Peyer's patch (tissue), 4 donors: ENCODE measurements at regions not wholly inside any gene's neighbourhood (a gene's known extent, or its start where the extent isn't known, plus 50 kb on each side); places are given as distances from the start of the nearest gene placed in this dataset.

Source experiments
- CTCF ChIP-seq, 6 experiments: fragments of 450-650 bp in 4 of 6; fragments of 200-600 bp in 2 of 6; sonication (generic) in 1 of 6; IDR thresholded peaks; one replicate each; pipeline ENCODE4 v1.5.1; 2017 to 2019; ENCODE audit warnings: antibody characterized with exemption in 6 of 6, mild to moderate bottlenecking in 3 of 6, moderate library complexity in 1 of 6
- POLR2A ChIP-seq, 2 donors: fragments of 450-650 bp; IDR thresholded peaks; one replicate each; pipeline ENCODE4 v1.5.1; 2017; ENCODE audit warnings: antibody characterized with exemption in 2 of 2, mild to moderate bottlenecking in 2 of 2, moderate library complexity in 2 of 2

GRCh38 chr5:97436405-97436804 is 253.4 kb upstream of the RIOK2 start:
- TF ChIP-seq POLR2A (IDR thresholded peaks at IDR 0.05) (no peak), CTCF (IDR thresholded peaks at IDR 0.05) (no peak)
